HG03342 (cell line): ENCODE measurements at regions not wholly inside any gene's neighbourhood (a gene's known extent, or its start where the extent isn't known, plus 50 kb on each side); places are given as distances from the start of the nearest gene placed in this dataset.
"Not testable (repeated sequence)": the region's sequence is repeated elsewhere in the genome, so short reads cannot be mapped to it uniquely, and the experiment has no call there.

Experiments used
- ATAC-seq: cut with Tn5 transposase; IDR thresholded peaks from one replicate; pipeline ENCODE4 v1.9.1; 2021; ENCODE audit warnings: mild to moderate bottlenecking, moderate library complexity; ENCODE audit not compliant: unreplicated experiment

DNA sequence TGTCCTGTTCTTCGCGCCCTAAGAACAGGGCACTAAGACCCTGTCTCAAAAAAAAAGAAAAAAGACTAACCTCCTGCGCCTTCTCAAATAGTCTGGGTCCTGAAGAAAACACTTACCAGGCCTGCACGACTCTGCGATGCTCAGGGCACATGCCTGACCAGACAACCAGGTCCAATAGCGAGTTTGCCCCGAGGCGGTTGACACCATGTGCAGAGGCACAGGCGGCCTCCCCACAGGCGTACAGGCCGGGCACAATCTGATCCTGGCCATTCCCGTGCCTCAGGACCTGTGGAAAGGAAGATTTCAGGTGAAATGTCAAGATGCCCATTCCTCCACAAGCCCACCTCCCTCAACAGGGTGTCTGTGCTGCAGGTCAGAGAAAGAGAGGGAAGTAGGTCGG lies 65.9 kb upstream of the TNK2 start:
- not testable (repeated sequence) for ATAC-seq

DNA sequence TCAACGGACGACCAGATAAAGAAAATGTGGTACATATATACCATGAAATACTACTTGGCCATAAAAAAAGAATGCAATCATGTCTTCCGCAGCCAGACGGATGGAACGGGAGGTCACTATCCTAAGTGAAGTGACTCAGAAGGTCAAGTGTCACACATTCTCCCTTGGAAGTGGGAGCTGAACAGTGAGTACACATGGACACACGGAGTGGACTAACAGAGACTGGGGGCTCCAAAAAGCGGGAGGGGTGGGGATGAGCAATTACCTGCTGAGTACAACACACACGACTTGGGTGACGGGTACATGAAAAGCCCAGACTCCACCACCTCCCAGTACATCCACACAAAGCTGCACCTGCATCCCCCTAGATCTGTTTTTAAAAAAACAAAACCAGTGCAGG lies 62.5 kb upstream of the TNK2 start:
- ATAC-seq = not testable (repeated sequence)

DNA sequence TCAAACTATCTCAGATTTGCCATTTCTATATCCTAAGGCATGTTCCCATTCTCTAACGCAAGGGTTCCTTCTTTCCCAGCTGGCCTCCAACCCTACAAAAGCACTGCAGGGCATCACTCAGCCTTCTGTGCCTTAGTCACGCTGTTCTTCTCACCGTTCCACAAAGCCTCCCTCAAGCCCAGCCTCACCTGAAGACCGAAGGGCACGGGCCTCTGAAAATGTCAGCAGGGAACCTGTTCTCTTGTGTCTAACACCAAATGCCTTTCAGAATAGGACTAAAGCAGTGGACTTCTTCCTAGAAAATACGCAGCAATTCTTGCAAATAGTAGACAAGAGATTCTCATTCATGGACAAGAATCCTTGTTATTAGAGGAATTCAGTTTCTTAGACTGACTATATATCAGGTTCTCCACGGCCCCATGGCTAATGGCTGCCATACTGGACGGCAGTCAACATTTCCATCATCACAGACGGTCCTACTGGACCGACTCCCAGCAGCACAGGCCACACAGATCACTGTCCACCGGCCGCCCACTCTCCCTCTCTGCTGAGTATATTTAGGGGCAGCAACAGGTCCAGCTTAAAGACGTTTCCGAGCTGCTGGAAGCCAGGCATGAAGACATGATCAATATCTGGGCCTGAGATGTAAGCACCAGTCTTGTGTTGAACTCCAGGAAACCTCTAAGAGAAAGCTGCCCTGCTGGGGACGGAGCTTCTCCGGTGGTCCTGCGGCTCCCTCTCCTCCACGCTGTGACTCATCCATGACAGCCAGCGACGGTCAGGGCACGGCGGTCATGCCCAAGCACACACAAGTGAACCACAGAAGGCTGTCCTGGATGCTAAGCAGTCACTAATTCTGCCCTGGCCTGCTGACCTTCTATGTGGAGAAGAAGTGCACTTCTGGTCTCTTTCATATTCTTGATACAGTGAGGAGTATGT lies 61.8 kb upstream of the TNK2 start:
- ATAC-seq = not testable (repeated sequence)

DNA sequence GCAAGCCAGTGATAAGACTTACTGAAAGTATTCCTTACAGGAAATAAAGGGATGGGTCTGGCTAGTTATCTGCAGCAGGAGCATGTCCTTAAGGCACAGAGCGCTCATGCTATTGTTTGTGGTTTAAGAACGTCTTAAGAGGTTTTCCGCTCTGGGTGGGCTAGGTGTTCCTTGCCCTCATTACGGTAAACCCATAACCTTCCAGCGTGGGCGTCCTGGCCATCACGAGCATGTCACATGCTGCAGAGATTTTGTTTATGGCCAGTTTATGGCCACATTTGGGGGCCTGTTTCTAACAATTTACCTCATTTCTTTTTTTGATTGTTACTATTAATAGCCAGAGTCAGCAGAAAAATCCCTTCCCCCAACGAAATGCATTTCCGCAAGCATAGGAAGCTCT lies 61.0 kb upstream of the TNK2 start:
- ATAC-seq = not testable (repeated sequence)

DNA sequence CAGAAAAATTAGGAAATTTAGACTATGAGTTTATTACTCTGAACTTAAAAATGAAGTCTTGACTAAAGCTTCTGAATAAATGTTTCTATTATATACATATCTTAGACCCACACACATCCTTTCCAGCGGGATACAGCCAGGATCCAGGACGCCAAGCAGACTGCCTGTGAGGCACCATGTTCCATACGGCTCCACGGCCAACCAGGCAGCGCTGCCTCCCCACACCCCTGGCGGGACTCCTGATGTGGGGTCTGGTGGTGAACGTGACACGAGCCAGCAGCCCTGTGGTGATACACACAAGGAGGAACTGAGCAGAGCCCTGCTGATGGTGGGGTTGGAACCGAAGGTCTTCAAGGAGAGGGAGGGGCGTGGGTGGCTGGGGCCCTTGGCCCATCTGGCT lies 59.8 kb upstream of the TNK2 start:
- not testable (repeated sequence) for ATAC-seq

DNA sequence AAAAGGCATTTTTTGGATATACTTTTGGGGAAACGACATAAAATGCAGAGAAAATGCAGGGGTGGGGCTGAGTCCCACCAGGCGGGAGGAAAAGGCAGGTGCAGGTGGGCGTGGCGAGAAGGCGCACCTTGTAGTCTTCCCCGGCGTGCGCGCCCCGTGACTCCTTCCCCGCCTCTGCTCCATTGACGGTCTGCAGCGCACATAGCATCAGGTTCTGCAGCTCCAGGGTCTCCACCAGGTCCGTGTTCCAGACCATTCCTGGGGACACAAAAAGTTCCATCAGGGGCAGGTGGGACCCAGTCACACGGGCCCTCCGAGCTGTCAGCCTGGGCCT lies 59.0 kb upstream of the TNK2 start:
- ATAC-seq = not testable (repeated sequence)

DNA sequence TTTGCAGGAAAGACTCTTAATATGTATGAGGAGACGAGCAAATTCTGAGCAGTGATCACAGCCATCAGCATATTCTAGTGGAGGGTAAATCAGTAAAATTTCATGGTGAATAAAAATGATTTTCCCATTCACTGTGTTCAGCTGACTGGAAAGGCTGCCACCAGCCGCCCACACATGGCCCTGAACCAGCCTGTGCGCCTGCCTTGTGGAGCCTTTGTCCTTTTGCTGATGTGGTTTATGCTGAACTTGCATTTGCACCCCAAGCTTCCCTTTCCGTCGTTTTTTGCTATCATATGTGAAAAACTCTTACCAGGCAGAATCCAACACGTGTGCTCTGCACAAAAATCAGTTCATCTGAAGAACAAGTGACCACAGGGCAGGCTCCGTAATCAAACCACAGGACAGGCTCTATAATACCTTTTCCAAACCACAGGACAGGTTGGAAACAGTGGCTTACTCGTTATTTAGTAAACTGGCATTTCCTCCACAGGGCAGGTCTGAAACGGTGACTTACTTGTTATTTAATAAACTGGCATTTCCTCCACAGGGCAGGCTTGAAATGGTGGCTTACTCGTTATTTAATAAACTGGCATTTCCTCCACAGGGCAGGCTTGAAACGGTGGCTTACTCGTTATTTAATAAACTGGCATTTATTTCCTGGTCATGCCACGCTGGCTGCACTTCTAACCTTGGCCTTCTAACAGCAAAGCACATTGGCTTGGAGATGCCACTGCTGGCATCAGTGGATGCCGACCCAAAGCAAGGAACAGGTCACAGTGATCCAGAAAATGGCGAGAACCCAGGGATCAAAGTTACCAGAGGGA lies 58.4 kb upstream of the TNK2 start:
- not testable (repeated sequence) for ATAC-seq

DNA sequence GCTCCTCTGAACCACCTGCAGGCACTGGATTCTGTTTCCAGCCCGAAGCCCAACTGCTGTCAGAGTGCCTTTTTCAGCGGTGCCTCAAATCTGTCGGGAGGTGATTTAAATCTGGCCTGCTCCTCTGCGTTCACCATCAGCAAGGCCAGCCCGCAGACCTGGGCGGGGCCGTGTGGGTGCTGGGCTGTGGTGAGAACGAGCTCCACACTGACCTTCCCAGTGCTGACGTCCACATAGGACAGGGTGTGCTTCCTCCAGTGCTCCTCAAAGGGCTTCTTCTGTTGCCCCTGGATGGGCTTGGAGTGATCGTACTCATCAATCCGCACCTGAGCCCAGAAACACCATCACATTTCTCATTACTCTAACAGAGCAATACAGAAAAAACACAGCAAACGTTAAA lies 56.9 kb upstream of the TNK2 start:
- ATAC-seq = not testable (repeated sequence)

DNA sequence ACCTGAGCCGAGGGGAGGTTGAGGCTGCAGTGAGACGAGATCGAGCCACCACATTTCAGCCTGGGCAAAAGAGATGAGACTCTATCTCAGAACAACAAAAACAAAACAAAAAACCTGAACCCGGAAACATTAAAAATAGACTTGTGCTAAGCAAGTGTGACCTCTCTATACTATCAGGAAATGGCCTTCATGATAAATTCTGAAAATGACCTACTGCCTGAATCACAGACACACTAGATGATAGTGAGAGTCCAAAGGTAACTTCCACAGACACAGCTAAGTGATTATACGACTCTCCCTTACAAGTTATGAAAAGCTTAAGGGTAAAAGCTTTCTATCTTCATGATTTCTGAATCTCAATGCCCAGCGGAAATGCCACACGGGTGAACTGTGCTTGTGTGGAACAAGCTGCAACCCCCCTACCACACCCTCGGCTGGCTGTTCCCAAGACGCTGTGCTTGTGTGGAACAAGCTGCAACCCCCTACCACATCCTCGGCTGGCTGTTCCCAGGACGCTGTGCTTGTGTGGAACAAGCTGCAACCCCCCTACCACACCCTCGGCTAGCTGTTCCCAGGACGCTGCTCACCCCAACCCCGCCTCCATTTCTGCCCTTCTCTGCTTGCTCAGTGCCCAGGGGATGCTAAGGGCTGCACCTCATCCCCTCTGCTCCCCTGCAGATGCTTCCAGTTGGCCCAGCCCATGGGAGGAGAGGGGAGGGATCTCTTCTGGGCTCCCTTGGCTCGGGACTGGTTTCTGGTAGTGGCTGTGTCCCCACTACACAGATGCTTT lies 56.2 kb upstream of the TNK2 start:
- ATAC-seq = not testable (repeated sequence)

DNA sequence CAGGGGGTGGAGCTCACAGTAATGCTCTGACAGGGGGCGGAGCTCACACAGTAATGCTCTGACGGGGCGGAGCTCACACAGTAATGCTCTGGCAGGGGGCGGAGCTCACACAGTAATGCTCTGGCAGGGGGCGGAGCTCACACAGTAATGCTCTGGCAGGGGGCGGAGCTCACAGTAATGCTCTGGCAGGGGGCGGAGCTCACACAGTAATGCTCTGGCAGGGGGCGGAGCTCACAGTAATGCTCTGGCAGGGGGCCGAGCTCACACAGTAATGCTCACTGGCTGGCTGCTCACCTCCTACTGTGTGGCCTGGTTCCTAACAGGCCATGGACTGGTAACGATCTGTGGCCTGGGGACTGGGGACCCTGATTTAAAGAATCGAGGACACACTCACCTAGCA lies 53.9 kb upstream of the TNK2 start:
- not testable (repeated sequence) for ATAC-seq

DNA sequence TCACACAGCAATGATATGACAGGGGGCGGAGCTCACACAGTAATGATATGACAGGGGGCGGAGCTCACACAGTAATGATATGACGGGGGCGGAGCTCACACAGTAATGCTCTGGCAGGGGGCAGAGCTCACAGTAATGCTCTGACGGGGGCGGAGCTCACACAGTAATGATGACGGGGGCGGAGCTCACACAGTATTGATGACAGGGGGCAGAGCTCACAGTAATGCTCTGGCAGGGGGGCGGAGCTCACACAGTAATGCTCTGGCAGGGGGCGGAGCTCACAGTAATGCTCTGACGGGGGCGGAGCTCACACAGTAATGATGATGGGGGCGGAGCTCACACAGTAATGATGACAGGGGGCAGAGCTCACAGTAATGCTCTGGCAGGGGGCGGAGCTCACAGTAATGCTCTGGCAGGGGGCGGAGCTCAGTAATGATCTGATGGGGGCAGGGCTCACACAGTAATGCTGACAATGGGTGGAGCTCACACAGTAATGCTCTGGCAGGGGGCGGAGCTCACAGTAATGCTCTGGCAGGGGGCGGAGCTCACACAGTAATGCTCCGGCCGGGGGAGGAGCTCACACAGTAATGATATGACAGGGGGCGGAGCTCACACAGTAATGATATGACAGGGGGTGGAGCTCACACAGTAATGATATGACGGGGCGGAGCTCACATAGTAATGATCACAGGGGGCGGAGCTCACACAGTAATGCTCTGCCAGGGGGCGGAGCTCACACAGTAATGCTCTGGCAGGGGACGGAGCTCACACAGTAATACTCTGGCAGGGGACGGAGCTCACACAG lies 52.8 kb upstream of the TNK2 start:
- not testable (repeated sequence) for ATAC-seq

DNA sequence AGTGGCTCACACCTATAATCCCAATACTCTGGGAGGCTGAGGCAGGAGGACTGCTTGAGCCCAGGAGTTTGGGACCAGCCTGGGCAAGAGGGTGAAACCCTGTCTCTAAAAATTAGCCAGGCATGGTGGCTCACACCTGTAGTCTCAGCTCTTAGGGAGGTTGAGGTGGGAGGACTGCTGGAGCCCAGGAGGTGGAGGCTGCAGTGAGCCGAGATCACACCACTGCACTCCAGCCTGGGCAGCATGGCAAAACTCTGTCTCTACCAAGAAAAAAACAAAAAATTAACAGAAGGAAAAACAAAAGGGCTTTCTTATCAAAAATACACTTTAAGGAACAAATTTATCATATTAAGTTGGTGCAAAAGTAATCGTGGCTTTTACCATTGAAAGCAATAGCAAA lies 51.8 kb upstream of the TNK2 start:
- ATAC-seq = not testable (repeated sequence)

DNA sequence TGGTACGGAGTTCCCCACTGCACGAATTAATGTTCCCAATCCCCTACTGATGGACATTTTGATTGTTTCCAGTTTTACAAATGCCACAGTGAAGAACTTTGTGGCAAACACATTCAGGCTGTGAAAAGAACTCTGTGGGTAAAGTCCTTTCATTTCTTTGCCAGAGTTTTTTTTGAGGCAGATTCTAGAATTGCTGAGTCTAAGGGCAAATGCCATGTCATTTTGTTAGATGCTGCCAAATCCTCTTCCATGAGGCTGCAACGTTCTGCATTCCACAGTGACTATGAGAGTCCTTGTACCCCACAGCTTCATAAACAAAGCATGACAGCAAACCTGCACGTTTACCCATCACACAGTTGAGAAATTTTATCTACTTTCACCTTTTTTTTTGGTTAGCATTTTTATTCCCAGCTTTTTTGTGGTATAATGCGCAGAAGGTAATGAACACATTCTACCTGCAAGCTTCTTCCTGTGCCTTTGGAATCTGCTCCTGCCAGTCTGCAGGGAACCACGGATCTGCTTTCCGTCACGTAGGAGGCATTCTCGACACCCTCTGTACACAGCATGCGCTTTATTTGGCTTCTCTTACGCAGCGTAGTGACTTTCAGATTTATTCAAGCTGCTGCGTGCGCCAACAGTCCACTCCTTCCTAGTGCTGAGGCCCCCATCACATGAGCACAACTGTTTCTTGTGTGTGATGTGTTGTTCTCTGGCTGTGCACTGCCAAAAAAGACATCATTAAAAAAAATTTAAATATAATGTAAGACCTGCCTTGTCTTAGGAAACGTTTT lies 51.2 kb upstream of the TNK2 start:
- ATAC-seq = not testable (repeated sequence)

DNA sequence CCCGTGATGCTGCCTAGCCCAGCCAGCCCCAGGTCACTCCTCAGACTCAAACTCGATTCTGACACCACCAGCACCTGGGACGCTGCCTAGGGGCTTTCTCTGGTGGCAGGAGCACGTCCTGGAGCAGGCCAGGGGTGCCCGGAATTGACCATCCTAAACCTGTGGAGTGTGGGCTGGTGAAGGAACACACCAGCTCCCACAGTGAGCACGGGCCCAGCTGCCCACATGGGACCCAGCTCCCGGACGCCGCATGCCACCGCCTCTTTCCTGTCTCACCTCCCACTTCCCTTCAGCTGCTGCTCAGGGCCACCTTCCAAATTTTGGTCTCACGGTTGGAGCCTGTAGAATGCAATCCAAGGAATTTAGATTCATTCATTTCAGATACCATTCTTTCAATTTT lies 50.4 kb upstream of the TNK2 start:
- not testable (repeated sequence) for ATAC-seq
